ENCODE measurements at regions not wholly inside any gene's neighbourhood (a gene's known extent, or its start where the extent isn't known, plus 50 kb on each side); places are given as distances from the start of the nearest gene placed in this dataset.

- H3K27ac ChIP-seq = no peak overlapping the region
- H3F3A ChIP-seq (ENCODE audit: insufficient read depth, low read depth) = no peaks in the 10 kb centered on the region
- H3K36me3 ChIP-seq (ENCODE audit: low read depth) = no peaks in the 10 kb centered on the region
- H3K9me2 ChIP-seq (ENCODE audit: insufficient read depth) = no peaks in the 10 kb centered on the region
- no peaks in the 10 kb centered on the region for H3K9me3 ChIP-seq (ENCODE audit: insufficient read depth, low read depth)
- no peak for DNase-seq
- H3K79me2 ChIP-seq (ENCODE audit: low read depth) = no peaks in the 10 kb centered on the region
- H3K4me2 ChIP-seq = no peak overlapping the region
- H2AFZ ChIP-seq = no peak overlapping the region
- ChIA-PET CTCF (no interaction called here), POLR2A (ENCODE audit: unreplicated experiment) (no interaction called here)
- H3K4me1 ChIP-seq (replicated peaks; ENCODE audit: insufficient read depth) = no peaks in the 10 kb centered on the region
- no peaks in the 10 kb centered on the region for H3K27me3 ChIP-seq (ENCODE audit: insufficient read depth, low read depth)
- H4K20me1 ChIP-seq (ENCODE audit: insufficient read depth) = no peaks in the 10 kb centered on the region
- no TSS peak for BruUV-seq (replicated peaks)
- TF ChIP-seq EZH2 (IDR thresholded peaks at IDR 0.05; ENCODE audit: low read depth) = no peak
- TF ChIP-seq, protein P1, sequence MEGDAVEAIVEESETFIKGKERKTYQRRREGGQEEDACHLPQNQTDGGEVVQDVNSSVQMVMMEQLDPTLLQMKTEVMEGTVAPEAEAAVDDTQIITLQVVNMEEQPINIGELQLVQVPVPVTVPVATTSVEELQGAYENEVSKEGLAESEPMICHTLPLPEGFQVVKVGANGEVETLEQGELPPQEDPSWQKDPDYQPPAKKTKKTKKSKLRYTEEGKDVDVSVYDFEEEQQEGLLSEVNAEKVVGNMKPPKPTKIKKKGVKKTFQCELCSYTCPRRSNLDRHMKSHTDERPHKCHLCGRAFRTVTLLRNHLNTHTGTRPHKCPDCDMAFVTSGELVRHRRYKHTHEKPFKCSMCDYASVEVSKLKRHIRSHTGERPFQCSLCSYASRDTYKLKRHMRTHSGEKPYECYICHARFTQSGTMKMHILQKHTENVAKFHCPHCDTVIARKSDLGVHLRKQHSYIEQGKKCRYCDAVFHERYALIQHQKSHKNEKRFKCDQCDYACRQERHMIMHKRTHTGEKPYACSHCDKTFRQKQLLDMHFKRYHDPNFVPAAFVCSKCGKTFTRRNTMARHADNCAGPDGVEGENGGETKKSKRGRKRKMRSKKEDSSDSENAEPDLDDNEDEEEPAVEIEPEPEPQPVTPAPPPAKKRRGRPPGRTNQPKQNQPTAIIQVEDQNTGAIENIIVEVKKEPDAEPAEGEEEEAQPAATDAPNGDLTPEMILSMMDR (conservative IDR thresholded peaks at IDR 0.05) = no peak
- intact Hi-C loops (cut with micrococcal nuclease; ENCODE audit: unreplicated experiment) = no loop called here
- no peak overlapping the region for H3K4me3 ChIP-seq
These were observed 228.7 kb downstream of the CHRM2 start for GRCh38 chr7:137097111-137097510.

GRCh38 chr7:137096607-137097006, 228.2 kb downstream of the CHRM2 start:
- no peak for DNase-seq
- Histone ChIP-seq H3K9me2 (ENCODE audit: insufficient read depth) (no peaks in the 10 kb centered on the region), H2AFZ (no peak overlapping the region), H4K20me1 (ENCODE audit: insufficient read depth) (no peaks in the 10 kb centered on the region), H3K4me2 (no peak overlapping the region), H3K9me3 (ENCODE audit: insufficient read depth, low read depth) (no peaks in the 10 kb centered on the region), H3F3A (ENCODE audit: insufficient read depth, low read depth) (no peaks in the 10 kb centered on the region), H3K27me3 (ENCODE audit: insufficient read depth, low read depth) (no peaks in the 10 kb centered on the region), H3K36me3 (ENCODE audit: low read depth) (no peaks in the 10 kb centered on the region), H3K4me3 (no peak overlapping the region), H3K79me2 (ENCODE audit: low read depth) (no peaks in the 10 kb centered on the region), H3K4me1 (replicated peaks; ENCODE audit: insufficient read depth) (no peaks in the 10 kb centered on the region), H3K27ac (no peak overlapping the region)
- TF ChIP-seq, protein P1 (conservative IDR thresholded peaks at IDR 0.05) = no peak
- TF ChIP-seq EZH2 (IDR thresholded peaks at IDR 0.05; ENCODE audit: low read depth) = no peak
- intact Hi-C loops (cut with micrococcal nuclease; ENCODE audit: unreplicated experiment) = no loop called here
- BruUV-seq (replicated peaks) = no TSS peak
- CTCF ChIA-PET = no interaction called here
- POLR2A ChIA-PET (ENCODE audit: unreplicated experiment) = no interaction called here

GRCh38 chr7:137093198-137093597, 224.7 kb downstream of the CHRM2 start:
- no peaks in the 10 kb centered on the region for H3K36me3 ChIP-seq (ENCODE audit: low read depth)
- no peak for DNase-seq
- H2AFZ ChIP-seq = no peak overlapping the region
- H3K9me3 ChIP-seq (ENCODE audit: insufficient read depth, low read depth) = no peaks in the 10 kb centered on the region
- intact Hi-C loops (cut with micrococcal nuclease; ENCODE audit: unreplicated experiment) = no loop called here
- no peaks in the 10 kb centered on the region for H3K27me3 ChIP-seq (ENCODE audit: insufficient read depth, low read depth)
- no peaks in the 10 kb centered on the region for H3K9me2 ChIP-seq (ENCODE audit: insufficient read depth)
- ChIA-PET CTCF (no interaction called here), POLR2A (ENCODE audit: unreplicated experiment) (no interaction called here)
- no peaks in the 10 kb centered on the region for H3F3A ChIP-seq (ENCODE audit: insufficient read depth, low read depth)
- no peaks in the 10 kb centered on the region for H3K79me2 ChIP-seq (ENCODE audit: low read depth)
- no peak overlapping the region for H3K4me2 ChIP-seq
- H3K4me1 ChIP-seq (replicated peaks; ENCODE audit: insufficient read depth) = no peaks in the 10 kb centered on the region
- TF ChIP-seq EZH2 (IDR thresholded peaks at IDR 0.05; ENCODE audit: low read depth) = no peak
- TF ChIP-seq, protein P1 (conservative IDR thresholded peaks at IDR 0.05) = no peak
- no TSS peak for BruUV-seq (replicated peaks)
- no peak overlapping the region for H3K27ac ChIP-seq
- H3K4me3 ChIP-seq = no peak overlapping the region
- H4K20me1 ChIP-seq (ENCODE audit: insufficient read depth) = no peaks in the 10 kb centered on the region
